ENCODE measurements at regions not wholly inside any gene's neighbourhood (a gene's known extent, or its start where the extent isn't known, plus 50 kb on each side); places are given as distances from the start of the nearest gene placed in this dataset.

- in situ Hi-C loops (cut with MboI; ENCODE audit: low sequenced_read_pairs), result no loop called here
Observed at GRCh38 chr2:41377837-41378236, 670.0 kb upstream of the PKDCC start.

GRCh38 chr2:41378420-41378819, 669.4 kb upstream of the PKDCC start:
- in situ Hi-C loops (cut with MboI; ENCODE audit: low sequenced_read_pairs), result no loop called here

- in situ Hi-C loops (cut with MboI; ENCODE audit: low sequenced_read_pairs), result no loop called here
Observed at GRCh38 chr2:41379496-41380221, 668.2 kb upstream of the PKDCC start.

- in situ Hi-C loops (cut with MboI; ENCODE audit: low sequenced_read_pairs), result no loop called here
Observed at GRCh38 chr2:41381701-41382100, 666.1 kb upstream of the PKDCC start.

GRCh38 chr2:41387519-41387918, 660.3 kb upstream of the PKDCC start:
- in situ Hi-C loops (cut with MboI; ENCODE audit: low sequenced_read_pairs), result no loop called here

GRCh38 chr2:41393621-41394020, 654.2 kb upstream of the PKDCC start:
- in situ Hi-C loops (cut with MboI; ENCODE audit: low sequenced_read_pairs), result no loop called here

- in situ Hi-C loops (cut with MboI; ENCODE audit: low sequenced_read_pairs), result no loop called here
Observed at GRCh38 chr2:41394541-41394940, 653.3 kb upstream of the PKDCC start.

- in situ Hi-C loops (cut with MboI; ENCODE audit: low sequenced_read_pairs), result no loop called here
Observed at GRCh38 chr2:41395692-41396091, 652.1 kb upstream of the PKDCC start.

- in situ Hi-C loops (cut with MboI; ENCODE audit: low sequenced_read_pairs), result no loop called here
Observed at GRCh38 chr2:41399437-41400087, 648.3 kb upstream of the PKDCC start.

GRCh38 chr2:41400088-41400665, 647.6 kb upstream of the PKDCC start:
- in situ Hi-C loops (cut with MboI; ENCODE audit: low sequenced_read_pairs), result no loop called here

GRCh38 chr2:41405441-41405840, 642.4 kb upstream of the PKDCC start:
- in situ Hi-C loops (cut with MboI; ENCODE audit: low sequenced_read_pairs), result no loop called here

- in situ Hi-C loops (cut with MboI; ENCODE audit: low sequenced_read_pairs), result no loop called here
Observed at GRCh38 chr2:41409328-41409727, 638.5 kb upstream of the PKDCC start.

GRCh38 chr2:41410011-41410410, 637.8 kb upstream of the PKDCC start:
- in situ Hi-C loops (cut with MboI; ENCODE audit: low sequenced_read_pairs), result no loop called here

GRCh38 chr2:41413813-41414485, 633.9 kb upstream of the PKDCC start:
- in situ Hi-C loops (cut with MboI; ENCODE audit: low sequenced_read_pairs), result no loop called here

- in situ Hi-C loops (cut with MboI; ENCODE audit: low sequenced_read_pairs), result no loop called here
Observed at GRCh38 chr2:41414486-41415230, 633.2 kb upstream of the PKDCC start.

- in situ Hi-C loops (cut with MboI; ENCODE audit: low sequenced_read_pairs), result no loop called here
Observed at GRCh38 chr2:41417511-41417910, 630.3 kb upstream of the PKDCC start.

- in situ Hi-C loops (cut with MboI; ENCODE audit: low sequenced_read_pairs), result no loop called here
Observed at GRCh38 chr2:41420219-41420618, 627.6 kb upstream of the PKDCC start.

GRCh38 chr2:41420872-41421271, 626.9 kb upstream of the PKDCC start:
- in situ Hi-C loops (cut with MboI; ENCODE audit: low sequenced_read_pairs), result no loop called here

- in situ Hi-C loops (cut with MboI; ENCODE audit: low sequenced_read_pairs), result no loop called here
Observed at GRCh38 chr2:41431756-41432155, 616.1 kb upstream of the PKDCC start.

- in situ Hi-C loops (cut with MboI; ENCODE audit: low sequenced_read_pairs), result no loop called here
Observed at GRCh38 chr2:41432459-41432858, 615.4 kb upstream of the PKDCC start.

GRCh38 chr2:41434991-41435390, 612.8 kb upstream of the PKDCC start:
- in situ Hi-C loops (cut with MboI; ENCODE audit: low sequenced_read_pairs), result no loop called here

Measured in HL-60/S4 treated with retinoic acid at 250 ng/mL for 4 days and 3 days (cell line).